ENCODE measurements at regions not wholly inside any gene's neighbourhood (a gene's known extent, or its start where the extent isn't known, plus 50 kb on each side); places are given as distances from the start of the nearest gene placed in this dataset.

- Histone ChIP-seq H3K9me3 (no peaks in the 10 kb centered on the region), H3K27me3 (no peaks in the 10 kb centered on the region), H3K27ac (peak overlapping the region in 1 of 5 donors; percentile 52), H3K4me3 (no peak overlapping the region), H3K36me3 (no peaks in the 10 kb centered on the region), H3K4me1 (peaks cover 0 to 15% (median 7%) of the 10 kb centered on the region in 4 donors)
- 47 to 82% (median 73%) methylated on average over 2 of the region's 2 CpGs for WGBS, 5 donors
- no peak for DNase-seq
- TF ChIP-seq POLR2A (IDR thresholded peaks at IDR 0.05) (no peak), CTCF (IDR thresholded peaks at IDR 0.05) (no peak), POLR2AphosphoS5 (IDR thresholded peaks at IDR 0.05) (no peak)
- intact Hi-C loops (cut with DNase I; ENCODE audit: low total_unique reads) = no loop called here
Observed at GRCh38 chr1:200354243-200354642, 55.6 kb downstream of the ZNF281 start.

- H3K27me3 ChIP-seq = no peaks in the 10 kb centered on the region
- no peak overlapping the region for H3K4me3 ChIP-seq
- TF ChIP-seq POLR2AphosphoS5 (IDR thresholded peaks at IDR 0.05) = no peak
- H3K9me3 ChIP-seq = no peaks in the 10 kb centered on the region
- no peak for DNase-seq
- peak overlapping the region in 1 of 5 donors; percentile 52 for H3K27ac ChIP-seq
- H3K36me3 ChIP-seq = no peaks in the 10 kb centered on the region
- intact Hi-C loops (cut with DNase I; ENCODE audit: low total_unique reads) = no loop called here
- WGBS, 5 donors = 78 to 100% (median 94%) methylated on average over 1 of the region's 1 CpG
- peaks cover 0 to 15% (median 7%) of the 10 kb centered on the region in 4 donors for H3K4me1 ChIP-seq
Observed at GRCh38 chr1:200353232-200353631, 56.6 kb downstream of the ZNF281 start.

GRCh38 chr1:200351826-200352549, 57.8 kb downstream of the ZNF281 start:
- peak in 1 of 2 donors; percentile 49 for DNase-seq
- Histone ChIP-seq H3K27me3 (no peaks in the 10 kb centered on the region), H3K9me3 (no peaks in the 10 kb centered on the region), H3K36me3 (no peaks in the 10 kb centered on the region), H3K4me3 (peak overlapping the region in 1 of 4 donors; percentile 14), H3K27ac (peak overlapping the region in 2 of 5 donors; percentile 1 to 49), H3K4me1 (peaks cover 0 to 15% (median 7%) of the 10 kb centered on the region in 4 donors)
- intact Hi-C loops (cut with DNase I; ENCODE audit: low total_unique reads) = no loop called here
- TF ChIP-seq POLR2AphosphoS5 (IDR thresholded peaks at IDR 0.05) (no peak), CTCF (IDR thresholded peaks at IDR 0.05) (no peak)
- 37 to 51% (median 45%) methylated on average over 4 of the region's 4 CpGs for WGBS, 5 donors

GRCh38 chr1:200351425-200351824, 58.4 kb downstream of the ZNF281 start:
- H3K36me3 ChIP-seq = no peaks in the 10 kb centered on the region
- TF ChIP-seq EP300 (IDR thresholded peaks at IDR 0.05) (no peak), CTCF (IDR thresholded peaks at IDR 0.05) (no peak), POLR2AphosphoS5 (IDR thresholded peaks at IDR 0.05) (no peak), POLR2A (IDR thresholded peaks at IDR 0.05) (no peak)
- no peaks in the 10 kb centered on the region for H3K9me3 ChIP-seq
- no peaks in the 10 kb centered on the region for H3K27me3 ChIP-seq
- intact Hi-C loops (cut with DNase I; ENCODE audit: low total_unique reads) = no loop called here
- H3K4me1 ChIP-seq = peaks cover 0 to 15% (median 7%) of the 10 kb centered on the region in 4 donors
- H3K27ac ChIP-seq = no peak overlapping the region
- no peak overlapping the region for H3K4me3 ChIP-seq
- DNase-seq = no peak
- WGBS, 5 donors = 73 to 80% (median 77%) methylated on average over 4 of the region's 4 CpGs

GRCh38 chr1:200346700-200347099, 63.1 kb downstream of the ZNF281 start:
- intact Hi-C loops (cut with DNase I; ENCODE audit: low total_unique reads) = no loop called here

More at GRCh38 chr1:200346700-200347099, 63.1 kb downstream of the ZNF281 start:
- H3K36me3 ChIP-seq = no peaks in the 10 kb centered on the region
- H3K27me3 ChIP-seq = no peaks in the 10 kb centered on the region
- H3K27ac ChIP-seq = no peak overlapping the region
- H3K4me3 ChIP-seq = no peak overlapping the region
- WGBS, 5 donors = 84 to 92% (median 90%) methylated on average over 9 of the region's 9 CpGs
- no peaks in the 10 kb centered on the region for H3K9me3 ChIP-seq
- peaks cover 0 to 5% (median 2%) of the 10 kb centered on the region in 4 donors for H3K4me1 ChIP-seq
- no peak for TF ChIP-seq CTCF (IDR thresholded peaks at IDR 0.05)
- DNase-seq = no peak
